EL (cell line): ENCODE measurements at regions not wholly inside any gene's neighbourhood (a gene's known extent, or its start where the extent isn't known, plus 50 kb on each side); places are given as distances from the start of the nearest gene placed in this dataset.

Source experiments
- DNase-seq: peaks from one replicate; pipeline ENCODE4 v3.0.0-alpha.2; 2016

- no peak for DNase-seq
Observed at GRCh38 chr2:8072907-8073306, 608.9 kb upstream of the ID2 start.

- no peak for DNase-seq
Observed at GRCh38 chr2:8073916-8074315, 607.9 kb upstream of the ID2 start.

GRCh38 chr2:8076448-8077342 is 605.2 kb upstream of the ID2 start:
- DNase-seq, result no peak

GRCh38 chr2:8078705-8079104 is 603.2 kb upstream of the ID2 start:
- DNase-seq, result no peak

- DNase-seq, result no peak
Observed at GRCh38 chr2:8080063-8080462, 601.8 kb upstream of the ID2 start.

- DNase-seq, result no peak
Observed at GRCh38 chr2:8081130-8081529, 600.7 kb upstream of the ID2 start.

GRCh38 chr2:8082840-8083239 is 599.0 kb upstream of the ID2 start:
- no peak for DNase-seq

GRCh38 chr2:8086357-8086756 is 595.5 kb upstream of the ID2 start:
- DNase-seq, result peak; percentile 19

- peak; percentile 94 for DNase-seq
Observed at GRCh38 chr2:8086796-8087479, 594.9 kb upstream of the ID2 start.

GRCh38 chr2:8087480-8087840 is 594.4 kb upstream of the ID2 start:
- DNase-seq, result peak; percentile 75

- DNase-seq, result no peak
Observed at GRCh38 chr2:8088810-8089209, 593.0 kb upstream of the ID2 start.

- DNase-seq, result peak; percentile 80
Observed at GRCh38 chr2:8089596-8089995, 592.3 kb upstream of the ID2 start.

GRCh38 chr2:8090748-8091700 is 590.8 kb upstream of the ID2 start:
- peak; percentile 92 for DNase-seq

- DNase-seq, result no peak
Observed at GRCh38 chr2:8094526-8094925, 587.3 kb upstream of the ID2 start.

- no peak for DNase-seq
Observed at GRCh38 chr2:8095978-8096377, 585.9 kb upstream of the ID2 start.

GRCh38 chr2:8096484-8096883 is 585.4 kb upstream of the ID2 start:
- peak; percentile 12 for DNase-seq

- DNase-seq, result no peak
Observed at GRCh38 chr2:8098476-8099266, 583.2 kb upstream of the ID2 start.

- no peak for DNase-seq
Observed at GRCh38 chr2:8099267-8099582, 582.6 kb upstream of the ID2 start.

- no peak for DNase-seq
Observed at GRCh38 chr2:8101614-8102277, 580.1 kb upstream of the ID2 start.

- DNase-seq, result no peak
Observed at GRCh38 chr2:8102470-8102869, 579.4 kb upstream of the ID2 start.

GRCh38 chr2:8103085-8103708 is 578.7 kb upstream of the ID2 start:
- peak; percentile 40 for DNase-seq

- DNase-seq, result no peak
Observed at GRCh38 chr2:8107150-8107549, 574.7 kb upstream of the ID2 start.
